ENCODE measurements at regions not wholly inside any gene's neighbourhood (a gene's known extent, or its start where the extent isn't known, plus 50 kb on each side); places are given as distances from the start of the nearest gene placed in this dataset.

DNA sequence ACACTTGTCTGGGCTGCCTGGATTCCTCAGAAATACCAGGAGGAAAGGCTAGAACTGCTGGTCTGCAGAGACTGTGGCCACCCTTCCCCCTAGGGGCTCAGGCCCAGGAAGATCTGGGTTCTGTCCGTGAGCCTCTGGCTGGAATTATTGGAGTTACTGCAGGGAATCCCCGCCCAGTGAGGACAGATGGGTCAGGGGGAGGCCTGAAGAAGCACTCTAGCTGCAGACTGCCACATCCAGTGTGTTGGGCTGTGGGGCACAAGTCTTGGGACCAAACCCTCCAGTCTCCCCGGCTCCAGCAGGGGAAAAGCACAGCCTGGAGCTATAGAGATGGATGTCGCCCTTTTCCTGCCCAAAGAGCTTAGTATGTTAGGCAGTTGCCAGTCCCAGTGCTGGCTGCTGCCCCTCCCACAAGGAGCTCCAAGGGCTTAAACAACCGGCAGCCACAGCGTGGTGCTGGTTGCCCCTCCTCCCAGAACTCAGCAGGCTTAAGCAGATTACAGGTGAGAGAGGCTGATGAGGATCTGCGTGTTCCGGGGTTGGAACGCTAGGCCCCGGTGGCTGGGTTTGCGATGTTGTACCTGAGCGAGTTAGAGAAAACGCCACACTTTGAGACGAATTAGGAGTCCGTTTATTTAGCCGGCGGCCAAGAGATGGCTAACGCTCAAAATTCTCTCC, 255.5 kb upstream of the LRRC7 start:
- no peak overlapping the region for H3K4me3 ChIP-seq
- intact Hi-C loops (cut with DNase I; ENCODE audit: low total_unique reads) = no loop called here
- peaks cover 12 to 28% of the 10 kb centered on the region in 2 donors for H3K9me3 ChIP-seq
- no peak for TF ChIP-seq POLR2AphosphoS5 (IDR thresholded peaks at IDR 0.05)
- TF ChIP-seq, protein P1, sequence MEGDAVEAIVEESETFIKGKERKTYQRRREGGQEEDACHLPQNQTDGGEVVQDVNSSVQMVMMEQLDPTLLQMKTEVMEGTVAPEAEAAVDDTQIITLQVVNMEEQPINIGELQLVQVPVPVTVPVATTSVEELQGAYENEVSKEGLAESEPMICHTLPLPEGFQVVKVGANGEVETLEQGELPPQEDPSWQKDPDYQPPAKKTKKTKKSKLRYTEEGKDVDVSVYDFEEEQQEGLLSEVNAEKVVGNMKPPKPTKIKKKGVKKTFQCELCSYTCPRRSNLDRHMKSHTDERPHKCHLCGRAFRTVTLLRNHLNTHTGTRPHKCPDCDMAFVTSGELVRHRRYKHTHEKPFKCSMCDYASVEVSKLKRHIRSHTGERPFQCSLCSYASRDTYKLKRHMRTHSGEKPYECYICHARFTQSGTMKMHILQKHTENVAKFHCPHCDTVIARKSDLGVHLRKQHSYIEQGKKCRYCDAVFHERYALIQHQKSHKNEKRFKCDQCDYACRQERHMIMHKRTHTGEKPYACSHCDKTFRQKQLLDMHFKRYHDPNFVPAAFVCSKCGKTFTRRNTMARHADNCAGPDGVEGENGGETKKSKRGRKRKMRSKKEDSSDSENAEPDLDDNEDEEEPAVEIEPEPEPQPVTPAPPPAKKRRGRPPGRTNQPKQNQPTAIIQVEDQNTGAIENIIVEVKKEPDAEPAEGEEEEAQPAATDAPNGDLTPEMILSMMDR (IDR thresholded peaks at IDR 0.05) = no peak
- TF ChIP-seq POLR2A (IDR thresholded peaks at IDR 0.05) = no peak
- no peaks in the 10 kb centered on the region for H3K36me3 ChIP-seq
- no peaks in the 10 kb centered on the region for H3K4me1 ChIP-seq
- DNase-seq (ENCODE audit: low spot score in 2 of 2) = no peak
- no peak overlapping the region for H3K27ac ChIP-seq
- H3K27me3 ChIP-seq = no peaks in the 10 kb centered on the region

DNA sequence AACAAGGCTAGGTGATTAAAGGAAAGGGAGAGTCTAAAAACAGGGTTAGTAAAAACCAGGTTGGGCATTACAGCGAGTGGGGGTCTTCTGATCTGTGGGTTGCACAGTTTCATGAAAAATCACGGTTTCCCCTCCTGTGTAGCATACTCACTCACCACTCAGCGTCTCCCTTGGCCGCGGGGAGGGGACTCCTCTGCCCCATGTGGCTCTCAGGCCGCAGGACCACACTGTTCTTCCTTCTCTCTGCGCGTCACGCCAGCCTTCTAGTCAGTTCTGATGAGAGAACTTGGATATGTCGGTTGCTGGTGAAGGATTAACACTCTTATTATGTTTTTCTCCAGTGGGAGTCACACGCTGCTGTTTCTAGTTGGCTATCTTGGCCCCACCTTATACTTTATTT, 254.6 kb upstream of the LRRC7 start:
- no peak overlapping the region for H3K4me3 ChIP-seq
- DNase-seq (ENCODE audit: low spot score in 2 of 2) = no peak
- no peaks in the 10 kb centered on the region for H3K4me1 ChIP-seq
- H3K9me3 ChIP-seq = peaks cover 12 to 28% of the 10 kb centered on the region in 2 donors
- TF ChIP-seq POLR2AphosphoS5 (IDR thresholded peaks at IDR 0.05) (no peak), POLR2A (IDR thresholded peaks at IDR 0.05) (no peak)
- TF ChIP-seq, protein P1 (IDR thresholded peaks at IDR 0.05) = no peak
- no peaks in the 10 kb centered on the region for H3K27me3 ChIP-seq
- intact Hi-C loops (cut with DNase I; ENCODE audit: low total_unique reads) = no loop called here
- no peaks in the 10 kb centered on the region for H3K36me3 ChIP-seq
- H3K27ac ChIP-seq = no peak overlapping the region

DNA sequence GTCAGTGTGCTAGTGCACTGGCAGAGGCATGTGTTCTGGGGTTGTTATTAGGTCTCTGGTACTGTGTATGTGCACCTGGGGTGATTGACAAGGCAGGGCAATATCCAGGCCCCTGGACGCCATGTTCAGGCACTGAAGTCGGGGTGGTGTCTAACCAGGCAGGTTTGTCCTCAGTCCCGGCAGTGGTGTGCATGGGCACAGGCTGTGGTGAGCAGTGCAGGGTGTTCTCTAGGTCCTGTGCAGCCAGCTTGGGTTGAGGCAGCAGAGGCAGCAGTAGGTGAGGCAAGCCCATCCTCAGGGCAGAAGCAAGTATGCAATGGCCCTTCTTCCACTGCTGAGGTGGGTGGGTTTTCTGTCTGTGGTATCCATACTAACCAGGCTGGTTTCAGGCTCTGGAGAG, 252.3 kb upstream of the LRRC7 start:
- Histone ChIP-seq H3K27me3 (no peaks in the 10 kb centered on the region), H3K9me3 (peaks cover 12 to 23% of the 10 kb centered on the region in 2 donors), H3K36me3 (no peaks in the 10 kb centered on the region), H3K27ac (no peak overlapping the region), H3K4me3 (no peak overlapping the region), H3K4me1 (no peaks in the 10 kb centered on the region)
- no peak for DNase-seq (ENCODE audit: low spot score in 2 of 2)
- no peak for TF ChIP-seq POLR2A (IDR thresholded peaks at IDR 0.05)
- no peak for TF ChIP-seq POLR2AphosphoS5 (IDR thresholded peaks at IDR 0.05)
- TF ChIP-seq, protein P1 (IDR thresholded peaks at IDR 0.05) = no peak
- intact Hi-C loops (cut with DNase I; ENCODE audit: low total_unique reads) = no loop called here

DNA sequence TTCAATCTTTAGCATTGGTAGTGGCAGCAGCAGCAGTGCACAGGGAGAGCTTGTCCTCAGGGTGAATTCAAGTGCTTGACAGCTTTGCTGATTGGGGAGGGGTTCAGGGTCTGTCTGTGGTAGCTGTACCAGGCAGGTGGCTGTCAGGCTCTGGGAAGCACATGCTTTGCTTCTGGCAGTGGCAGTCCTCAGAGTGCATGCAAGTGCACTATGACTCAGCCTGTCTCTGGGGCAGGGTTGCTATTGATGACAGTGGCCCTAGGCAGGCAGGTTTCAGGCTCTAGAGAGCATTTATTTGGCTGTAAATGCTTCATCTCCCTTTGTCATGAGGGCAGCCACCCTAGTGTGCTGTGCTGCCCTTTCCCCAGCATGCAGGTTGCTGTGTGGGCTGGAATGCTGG, 251.9 kb upstream of the LRRC7 start:
- peaks cover 12 to 23% of the 10 kb centered on the region in 2 donors for H3K9me3 ChIP-seq
- DNase-seq (ENCODE audit: low spot score in 2 of 2) = no peak
- no peaks in the 10 kb centered on the region for H3K27me3 ChIP-seq
- intact Hi-C loops (cut with DNase I; ENCODE audit: low total_unique reads) = no loop called here
- TF ChIP-seq POLR2A (IDR thresholded peaks at IDR 0.05) (no peak), POLR2AphosphoS5 (IDR thresholded peaks at IDR 0.05) (no peak)
- TF ChIP-seq, protein P1 (IDR thresholded peaks at IDR 0.05) = no peak
- H3K36me3 ChIP-seq = no peaks in the 10 kb centered on the region
- no peaks in the 10 kb centered on the region for H3K4me1 ChIP-seq
- H3K27ac ChIP-seq = no peak overlapping the region
- no peak overlapping the region for H3K4me3 ChIP-seq

DNA sequence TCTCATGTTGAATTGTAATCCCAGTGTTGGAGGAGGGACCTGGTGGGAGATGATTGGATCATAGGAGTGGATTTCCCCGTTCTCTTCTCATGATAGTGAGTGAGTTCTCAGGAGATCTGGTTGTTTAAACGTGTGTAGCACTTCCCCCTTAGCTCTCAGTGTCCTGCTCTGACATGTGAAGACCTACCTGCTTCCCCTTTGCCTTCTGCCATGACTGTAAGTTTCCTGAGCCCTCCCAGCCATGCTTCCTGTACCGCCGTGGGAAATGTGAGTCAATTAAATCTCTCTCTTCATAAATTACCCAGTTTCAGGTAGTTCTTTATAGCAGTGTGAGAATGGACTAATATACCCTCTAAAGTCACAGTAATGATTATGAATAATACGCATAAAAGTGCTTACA, 248.4 kb upstream of the LRRC7 start:
- Histone ChIP-seq H3K36me3 (no peaks in the 10 kb centered on the region), H3K27ac (no peak overlapping the region), H3K4me3 (no peak overlapping the region), H3K9me3 (peaks cover 6 to 8% of the 10 kb centered on the region in 2 donors), H3K4me1 (no peaks in the 10 kb centered on the region), H3K27me3 (no peaks in the 10 kb centered on the region)
- intact Hi-C loops (cut with DNase I; ENCODE audit: low total_unique reads) = no loop called here
- no peak for DNase-seq (ENCODE audit: low spot score in 2 of 2)
- TF ChIP-seq POLR2A (IDR thresholded peaks at IDR 0.05) (no peak), POLR2AphosphoS5 (IDR thresholded peaks at IDR 0.05) (no peak)
- TF ChIP-seq, protein P1 (IDR thresholded peaks at IDR 0.05) = no peak

Measured in breast epithelium (tissue), 4 donors.